Stomach (tissue), 4 donors: ENCODE measurements at regions not wholly inside any gene's neighbourhood (a gene's known extent, or its start where the extent isn't known, plus 50 kb on each side); places are given as distances from the start of the nearest gene placed in this dataset.

Experiments
- POLR2A ChIP-seq, 4 donors: fragments of 450-650 bp; IDR thresholded peaks; one replicate each; pipeline ENCODE4 v1.6.1; 2016; ENCODE audit warnings: antibody characterized with exemption in 4 of 4, control low read depth in 2 of 4, mild to moderate bottlenecking in 1 of 4, moderate library complexity in 1 of 4
- TF ChIP-seq, protein P1 (sequence below), 7 experiments: fragments of 450-650 bp in 4 of 7; fragments of 200-600 bp in 3 of 7; sonication (generic) in 3 of 7; IDR thresholded peaks; one replicate each; pipeline ENCODE4 v1.5.1; 2016 to 2019; ENCODE audit warnings: antibody characterized with exemption in 7 of 7, control low read depth in 2 of 7, mild to moderate bottlenecking in 1 of 7

DNA sequence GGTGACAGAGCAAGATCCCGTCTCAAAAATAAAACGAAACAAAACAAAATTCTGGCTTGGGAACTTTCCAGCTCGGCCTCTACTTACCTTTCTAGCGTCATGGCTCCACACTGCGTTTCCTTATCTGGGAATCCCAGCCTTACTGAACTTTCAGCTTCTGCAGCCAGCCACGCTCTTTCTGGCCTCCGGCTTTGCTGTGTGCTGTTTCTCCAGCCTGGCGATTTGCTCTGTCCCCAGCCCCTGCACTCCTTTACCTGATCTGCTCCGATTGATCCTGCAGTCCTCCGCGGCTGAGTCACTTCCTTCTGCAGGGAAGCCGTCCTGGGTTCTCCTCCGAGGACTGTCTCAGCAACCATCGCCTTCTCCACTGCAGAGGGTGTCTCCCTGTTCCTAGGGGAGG is 71.0 kb upstream of the FAM171A1 start:
- TF ChIP-seq POLR2A (IDR thresholded peaks at IDR 0.05), result no peak
- TF ChIP-seq, protein P1, sequence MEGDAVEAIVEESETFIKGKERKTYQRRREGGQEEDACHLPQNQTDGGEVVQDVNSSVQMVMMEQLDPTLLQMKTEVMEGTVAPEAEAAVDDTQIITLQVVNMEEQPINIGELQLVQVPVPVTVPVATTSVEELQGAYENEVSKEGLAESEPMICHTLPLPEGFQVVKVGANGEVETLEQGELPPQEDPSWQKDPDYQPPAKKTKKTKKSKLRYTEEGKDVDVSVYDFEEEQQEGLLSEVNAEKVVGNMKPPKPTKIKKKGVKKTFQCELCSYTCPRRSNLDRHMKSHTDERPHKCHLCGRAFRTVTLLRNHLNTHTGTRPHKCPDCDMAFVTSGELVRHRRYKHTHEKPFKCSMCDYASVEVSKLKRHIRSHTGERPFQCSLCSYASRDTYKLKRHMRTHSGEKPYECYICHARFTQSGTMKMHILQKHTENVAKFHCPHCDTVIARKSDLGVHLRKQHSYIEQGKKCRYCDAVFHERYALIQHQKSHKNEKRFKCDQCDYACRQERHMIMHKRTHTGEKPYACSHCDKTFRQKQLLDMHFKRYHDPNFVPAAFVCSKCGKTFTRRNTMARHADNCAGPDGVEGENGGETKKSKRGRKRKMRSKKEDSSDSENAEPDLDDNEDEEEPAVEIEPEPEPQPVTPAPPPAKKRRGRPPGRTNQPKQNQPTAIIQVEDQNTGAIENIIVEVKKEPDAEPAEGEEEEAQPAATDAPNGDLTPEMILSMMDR (IDR thresholded peaks at IDR 0.05), result no peak
